Gastroesophageal sphincter (tissue), 3 donors: ENCODE measurements at regions not wholly inside any gene's neighbourhood (a gene's known extent, or its start where the extent isn't known, plus 50 kb on each side); places are given as distances from the start of the nearest gene placed in this dataset.

Source experiments
- CTCF ChIP-seq, 4 experiments: fragments of 200-600 bp in 2 of 4; fragments of 450-650 bp in 2 of 4; sonication (generic) in 1 of 4; IDR thresholded peaks; one replicate each; pipeline ENCODE4 v1.5.1; 2017 to 2019; ENCODE audit warnings: antibody characterized with exemption in 4 of 4, mild to moderate bottlenecking in 2 of 4, moderate library complexity in 2 of 4
- EP300 ChIP-seq: sonication (generic); formaldehyde crosslinking; IDR thresholded peaks from one replicate; pipeline ENCODE4 v1.6.1; 2017; ENCODE audit warnings: antibody characterized with exemption, mild to moderate bottlenecking
- POLR2AphosphoS5 ChIP-seq: sonication (generic); formaldehyde crosslinking; IDR thresholded peaks from one replicate; pipeline ENCODE4 v1.6.1; 2017; ENCODE audit warnings: antibody characterized with exemption

GRCh38 chr3:6452974-6453373 is 407.9 kb upstream of the GRM7 start:
- no peak for TF ChIP-seq POLR2AphosphoS5
- TF ChIP-seq CTCF (IDR thresholded peaks at IDR 0.05), result no peak
- no peak for TF ChIP-seq EP300
